GM21737 (cell line): ENCODE measurements at regions not wholly inside any gene's neighbourhood (a gene's known extent, or its start where the extent isn't known, plus 50 kb on each side); places are given as distances from the start of the nearest gene placed in this dataset.

ENCODE experiments used
- ATAC-seq: cut with Tn5 transposase; IDR thresholded peaks from one replicate; pipeline ENCODE4 v1.9.1; 2021; ENCODE audit warnings: mild to moderate bottlenecking, moderate library complexity; ENCODE audit not compliant: unreplicated experiment

- ATAC-seq = no peak
Measured at GRCh38 chr1:218754477-218754876, 409.3 kb downstream of the TGFB2 start.

- ATAC-seq = no peak
Measured at GRCh38 chr1:218755128-218755527, 410.0 kb downstream of the TGFB2 start.

- no peak for ATAC-seq
Measured at GRCh38 chr1:218759795-218760194, 413.9 kb upstream of the LYPLAL1 start.

- no peak for ATAC-seq
Measured at GRCh38 chr1:218760601-218761570, 412.8 kb upstream of the LYPLAL1 start.

- ATAC-seq = no peak
Measured at GRCh38 chr1:218763538-218763937, 410.1 kb upstream of the LYPLAL1 start.

- no peak for ATAC-seq
Measured at GRCh38 chr1:218765753-218766152, 407.9 kb upstream of the LYPLAL1 start.

- no peak for ATAC-seq
Measured at GRCh38 chr1:218771931-218772330, 401.7 kb upstream of the LYPLAL1 start.

- no peak for ATAC-seq
Measured at GRCh38 chr1:218772575-218772974, 401.1 kb upstream of the LYPLAL1 start.

- ATAC-seq = no peak
Measured at GRCh38 chr1:218775501-218776021, 398.1 kb upstream of the LYPLAL1 start.

GRCh38 chr1:218778257-218779126 lies 395.2 kb upstream of the LYPLAL1 start:
- no peak for ATAC-seq

- ATAC-seq = no peak
Measured at GRCh38 chr1:218779341-218780100, 394.2 kb upstream of the LYPLAL1 start.

GRCh38 chr1:218783131-218783530 lies 390.5 kb upstream of the LYPLAL1 start:
- ATAC-seq = no peak

- no peak for ATAC-seq
Measured at GRCh38 chr1:218783916-218784315, 389.8 kb upstream of the LYPLAL1 start.

GRCh38 chr1:218785928-218786327 lies 387.8 kb upstream of the LYPLAL1 start:
- ATAC-seq = no peak

- no peak for ATAC-seq
Measured at GRCh38 chr1:218787826-218788225, 385.9 kb upstream of the LYPLAL1 start.

GRCh38 chr1:218796773-218797172 lies 376.9 kb upstream of the LYPLAL1 start:
- no peak for ATAC-seq

GRCh38 chr1:218802799-218803198 lies 370.9 kb upstream of the LYPLAL1 start:
- no peak for ATAC-seq

- ATAC-seq = no peak
Measured at GRCh38 chr1:218803351-218803997, 370.2 kb upstream of the LYPLAL1 start.

GRCh38 chr1:218804014-218804785 lies 369.5 kb upstream of the LYPLAL1 start:
- no peak for ATAC-seq
